ENCODE measurements at regions not wholly inside any gene's neighbourhood (a gene's known extent, or its start where the extent isn't known, plus 50 kb on each side); places are given as distances from the start of the nearest gene placed in this dataset.
A peak's percentile ranks its signal among the peaks of the same experiment; 100 is the strongest.
"Not testable (repeated sequence)": the region's sequence is repeated elsewhere in the genome, so short reads cannot be mapped to it uniquely, and the experiment has no call there.

DNA sequence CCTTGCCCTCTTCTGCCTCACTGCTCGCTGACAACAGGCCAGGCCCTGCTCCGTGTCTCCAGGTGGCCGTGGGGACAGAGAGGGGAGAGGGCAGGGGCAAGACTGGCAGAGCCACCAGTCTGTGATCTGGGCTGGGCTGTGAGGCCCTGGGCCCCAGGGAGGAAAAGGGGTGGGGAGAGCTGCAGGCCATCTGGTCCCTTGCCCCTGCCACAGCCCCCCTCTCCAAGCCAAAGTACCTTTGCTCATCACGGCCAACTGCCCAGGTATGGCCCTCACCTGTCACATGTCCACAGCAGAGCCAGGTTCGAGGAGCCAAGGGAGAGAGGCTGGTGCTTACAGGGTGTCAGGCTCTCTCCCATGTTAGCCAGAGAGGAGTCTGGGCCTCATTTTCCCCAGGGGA is 91.4 kb upstream of the LHX1 start:
- DNase-seq (ENCODE audit: low read depth in 2 of 2), result no peak

DNA sequence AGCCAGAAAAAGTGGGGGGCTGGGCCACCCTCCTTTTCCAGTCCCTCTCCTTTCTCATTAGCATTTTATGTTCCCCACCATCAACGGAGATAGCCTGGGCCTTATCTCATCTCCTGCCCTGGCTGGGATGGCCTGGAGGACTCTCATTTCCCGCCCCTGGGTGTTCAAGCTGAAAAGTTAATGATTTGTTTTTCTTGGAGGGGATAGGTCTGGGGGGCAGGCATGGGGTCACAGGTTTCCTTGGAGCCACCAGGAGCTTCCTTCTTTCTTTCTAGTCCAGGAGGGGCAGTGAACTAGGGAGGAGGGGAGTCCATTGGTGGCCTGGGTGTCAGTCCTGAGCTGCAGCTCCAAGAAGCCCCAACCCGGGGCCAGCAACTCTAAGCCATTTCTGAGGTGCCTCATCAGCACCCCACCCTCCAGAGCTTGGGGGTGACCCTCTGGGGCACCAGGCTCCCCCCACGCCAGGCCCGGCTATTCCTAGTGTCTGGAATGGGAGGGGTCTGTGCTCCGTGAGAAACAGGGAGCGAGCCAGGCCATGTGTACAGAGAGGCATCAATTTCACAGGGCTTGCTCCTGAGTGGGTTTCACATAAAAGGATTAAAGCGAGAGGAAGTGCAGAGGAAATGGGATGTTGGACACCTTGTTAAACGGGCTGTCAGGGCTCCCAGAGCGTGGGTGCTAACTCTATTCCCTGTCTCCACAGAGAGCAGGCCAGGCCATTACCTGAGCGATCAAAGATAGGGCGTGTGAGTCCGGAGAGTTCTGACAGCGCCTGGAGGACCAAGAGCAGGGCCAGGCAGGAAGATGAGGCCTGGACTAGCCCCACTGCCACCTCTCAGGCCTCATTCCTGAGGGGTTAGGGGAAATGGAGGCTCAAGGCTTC is 90.6 kb upstream of the LHX1 start:
- DNase-seq (ENCODE audit: low read depth in 2 of 2), result no peak

DNA sequence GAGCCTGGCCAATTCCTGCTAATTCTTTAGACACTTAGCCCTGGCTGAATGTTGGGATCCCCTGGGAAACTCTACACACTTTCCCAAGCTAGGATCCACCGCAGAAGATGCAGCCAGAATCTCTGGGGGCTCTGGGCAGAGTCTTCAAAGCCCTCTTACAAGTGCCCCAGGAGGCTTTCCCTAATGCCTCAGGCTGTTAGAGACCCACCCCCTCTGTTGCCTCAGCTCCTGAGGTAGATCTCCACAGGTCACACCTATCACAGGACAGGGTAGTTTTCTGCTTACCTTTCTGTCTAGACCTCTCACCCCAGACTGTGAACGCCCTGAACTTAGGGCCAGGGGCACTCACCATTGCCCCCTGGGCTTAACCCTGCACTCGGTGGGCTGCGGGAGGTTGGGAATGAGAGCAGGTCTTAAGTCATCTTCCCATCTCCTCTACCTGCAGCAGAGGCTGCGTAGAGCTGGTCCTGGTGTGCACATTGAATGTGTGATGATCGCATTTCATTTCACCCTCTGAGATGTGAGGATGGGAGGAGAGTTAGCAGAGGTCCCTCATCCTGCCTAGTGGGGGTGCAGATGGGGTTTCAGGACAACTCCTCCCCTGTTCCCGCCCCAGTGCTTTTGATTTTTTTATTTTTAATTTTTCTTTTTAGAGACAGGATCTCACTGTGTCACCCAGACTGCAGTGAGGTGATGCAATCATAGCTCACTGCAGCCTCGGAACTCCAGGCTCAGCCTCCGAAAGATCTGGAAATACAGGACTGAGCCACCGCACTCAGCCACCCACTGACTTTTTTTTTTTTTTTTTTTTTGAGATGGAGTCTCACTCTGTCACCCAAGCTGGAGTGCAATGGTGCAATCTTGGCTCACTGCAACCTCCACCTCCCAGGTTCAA is 89.0 kb upstream of the LHX1 start:
- no peak for DNase-seq (ENCODE audit: low read depth in 2 of 2)

DNA sequence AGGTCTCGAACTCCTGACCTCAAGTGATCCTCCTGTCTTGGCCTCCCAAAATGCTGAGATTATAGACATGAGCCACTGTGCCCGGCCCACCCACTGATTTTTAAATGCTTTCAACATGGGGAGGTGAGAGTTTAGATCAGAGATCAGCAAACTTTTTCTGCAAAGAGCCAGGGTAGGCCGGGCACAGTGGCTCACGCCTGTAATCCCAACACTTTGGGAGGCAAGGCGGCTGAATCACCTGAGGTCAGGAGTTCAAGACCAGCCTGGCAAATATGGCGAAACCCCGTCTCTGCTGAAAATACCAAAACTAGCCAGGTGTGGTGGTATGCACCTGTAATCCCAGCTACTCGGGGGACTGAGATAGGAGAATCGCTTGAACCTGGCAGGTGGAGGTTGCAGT is 88.3 kb upstream of the LHX1 start:
- DNase-seq (ENCODE audit: low read depth in 2 of 2), result not testable (repeated sequence)

DNA sequence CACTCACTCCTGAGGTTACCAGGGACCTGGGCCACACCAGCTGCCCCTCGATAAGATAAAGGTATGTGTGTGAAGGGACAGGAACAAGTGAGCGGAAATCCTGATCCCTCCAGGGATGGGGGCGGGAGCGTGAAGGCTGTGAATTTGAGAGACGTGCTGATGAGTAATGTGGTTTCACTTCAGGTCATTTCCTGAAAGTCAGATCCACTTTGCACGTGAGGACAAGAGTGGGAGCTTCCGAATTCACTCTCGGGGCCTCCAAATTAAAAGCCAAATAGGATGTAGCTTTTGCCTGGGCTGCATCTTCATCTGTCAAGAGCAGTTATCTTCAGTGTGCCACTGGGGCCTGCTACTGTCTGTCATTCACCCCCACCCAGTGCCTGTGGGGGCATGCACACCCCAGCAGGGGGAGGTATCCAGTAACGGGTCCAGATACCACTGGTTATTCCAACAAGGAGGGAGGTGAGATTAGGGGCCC is 87.4 kb upstream of the LHX1 start:
- DNase-seq (ENCODE audit: low read depth in 2 of 2), result peak; percentile 36 to 63

DNA sequence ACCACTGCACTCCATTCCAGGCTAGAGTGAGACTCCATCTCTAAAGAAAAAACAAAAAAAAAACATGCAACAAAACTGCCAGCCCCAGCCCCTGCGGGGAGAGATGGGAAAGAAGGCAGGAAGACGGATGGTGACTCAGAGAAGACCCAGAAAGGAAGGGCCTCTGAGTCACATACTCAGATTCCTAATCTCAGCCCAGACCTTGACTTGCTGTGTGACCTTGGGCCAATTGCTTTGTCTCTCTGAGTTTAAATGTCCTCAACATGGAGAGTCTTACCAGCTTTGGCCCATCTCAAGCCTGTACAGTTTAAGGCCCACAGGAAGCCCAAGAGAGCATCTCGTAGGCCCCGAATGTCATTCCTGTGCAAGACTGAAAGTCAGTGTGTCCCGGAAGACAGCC is 86.5 kb upstream of the LHX1 start:
- DNase-seq (ENCODE audit: low read depth in 2 of 2), result no peak

DNA sequence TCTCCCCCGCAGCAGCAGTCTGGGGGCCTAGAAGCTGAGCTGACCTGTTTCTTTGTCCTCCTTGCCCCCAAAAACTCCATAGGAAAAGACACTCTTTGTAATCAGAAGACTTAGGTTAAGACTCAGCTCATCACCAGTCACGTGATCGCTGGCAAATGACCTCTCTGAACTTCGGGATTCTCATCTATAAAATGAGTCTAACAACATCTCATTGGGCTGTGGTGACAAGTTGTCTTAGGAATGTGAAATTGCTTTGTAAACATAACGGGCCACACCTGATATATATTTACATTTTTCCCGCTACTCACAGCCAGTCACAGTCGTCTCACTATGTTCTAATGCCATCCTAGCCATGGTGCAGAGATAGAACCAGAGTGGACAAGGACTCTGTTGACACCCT is 86.0 kb upstream of the LHX1 start:
- DNase-seq (ENCODE audit: low read depth in 2 of 2), result no peak

DNA sequence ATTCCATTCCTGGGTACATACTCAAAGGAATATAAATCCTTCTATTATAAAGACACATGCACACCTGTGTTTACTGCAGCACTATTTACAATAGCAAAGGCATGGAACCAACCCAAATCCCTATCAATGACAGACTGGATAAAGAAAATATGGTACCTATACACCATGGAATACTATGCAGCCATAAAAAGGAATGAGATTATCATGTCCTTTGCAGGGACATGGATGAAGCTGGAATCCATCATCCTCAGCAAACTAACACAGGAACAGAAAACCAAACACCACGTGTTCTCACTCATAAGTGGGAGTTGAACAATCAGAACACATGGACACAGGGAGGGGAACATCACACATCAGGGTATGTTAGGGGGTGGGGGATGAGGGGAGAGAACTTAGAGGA is 84.8 kb upstream of the LHX1 start:
- DNase-seq (ENCODE audit: low read depth in 2 of 2), result not testable (repeated sequence)

DNA sequence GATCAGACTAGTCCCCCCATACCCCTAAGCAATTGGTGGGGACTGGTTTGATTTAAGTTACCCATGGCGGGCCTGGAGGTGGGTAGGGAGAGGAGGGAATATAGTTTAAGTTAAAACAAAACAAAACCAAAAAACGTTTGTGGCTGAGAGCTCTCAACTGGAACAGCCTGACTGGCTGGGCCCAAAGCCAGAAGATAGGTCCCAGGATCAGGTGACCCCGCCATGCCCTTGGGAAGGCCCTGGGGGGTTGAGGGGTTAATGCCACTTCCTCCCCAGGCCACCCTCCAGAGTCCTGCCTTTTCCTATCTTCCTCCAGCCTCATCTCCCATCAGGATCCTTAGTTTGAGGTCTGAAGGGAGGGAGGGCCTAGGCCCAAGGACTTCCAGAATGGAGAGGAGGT is 82.3 kb upstream of the LHX1 start:
- DNase-seq (ENCODE audit: low read depth in 2 of 2), result no peak

DNA sequence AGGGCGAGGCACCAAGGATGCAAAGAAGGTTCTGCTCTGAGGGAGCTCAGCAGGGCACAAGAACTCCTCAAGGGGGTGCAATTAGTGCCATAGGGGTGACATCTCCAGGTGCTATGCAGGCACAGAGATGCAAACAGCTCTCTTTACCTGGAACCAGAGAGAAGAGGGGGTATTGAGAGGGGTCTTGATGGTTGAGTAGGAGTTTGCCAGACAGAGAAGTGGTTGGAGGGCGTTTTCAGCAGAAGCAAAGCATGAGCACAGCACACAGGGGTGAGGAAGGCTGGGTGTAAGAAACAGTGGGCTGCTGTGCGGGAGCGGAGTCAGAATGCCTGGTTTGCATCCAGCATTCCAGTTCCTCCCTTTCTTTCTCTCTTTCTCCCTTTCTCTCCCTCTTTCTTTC is 81.8 kb upstream of the LHX1 start:
- DNase-seq (ENCODE audit: low read depth in 2 of 2), result no peak

DNA sequence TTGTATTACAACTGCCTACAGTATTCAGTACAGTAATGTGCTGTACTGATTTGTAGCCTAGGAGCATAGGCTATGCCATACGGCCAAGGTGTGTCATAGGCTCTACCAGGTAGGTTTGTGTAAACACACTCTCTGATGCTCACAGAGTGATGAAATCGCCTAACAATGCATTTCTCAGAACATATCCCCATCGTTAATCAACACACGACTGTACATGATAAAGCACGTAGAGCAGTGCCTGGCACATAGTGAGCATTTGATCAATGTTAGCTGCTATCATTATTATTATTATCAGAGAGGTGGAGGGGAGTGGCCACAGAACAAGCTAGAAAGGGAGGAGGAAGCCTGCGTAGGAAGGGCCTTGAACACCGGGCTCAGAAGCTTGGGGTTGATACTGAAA is 81.1 kb upstream of the LHX1 start:
- no peak for DNase-seq (ENCODE audit: low read depth in 2 of 2)

DNA sequence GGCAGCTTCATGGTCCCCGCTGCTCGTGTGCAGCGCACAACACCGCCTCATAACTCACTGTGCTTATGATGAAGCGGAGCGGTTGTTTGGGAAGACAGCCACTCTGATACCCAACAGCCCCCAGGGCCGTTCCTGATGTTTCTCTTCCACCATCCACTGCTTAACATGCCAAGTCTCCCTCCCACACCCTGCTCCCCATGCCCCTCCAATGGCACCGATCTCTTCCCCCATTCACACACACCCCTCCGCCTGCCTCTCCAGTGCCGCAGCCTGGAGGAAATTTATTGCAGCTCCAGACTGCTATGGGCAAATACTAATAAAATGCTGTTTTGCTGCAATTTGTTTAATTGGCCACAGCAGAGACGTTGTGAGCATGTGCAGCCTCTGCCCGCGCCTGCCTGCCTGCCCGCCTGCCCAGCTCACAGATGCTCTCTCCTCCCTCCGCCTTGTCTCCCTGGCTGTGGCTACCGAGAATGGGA is 80.3 kb upstream of the LHX1 start:
- DNase-seq (ENCODE audit: low read depth in 2 of 2), result no peak

DNA sequence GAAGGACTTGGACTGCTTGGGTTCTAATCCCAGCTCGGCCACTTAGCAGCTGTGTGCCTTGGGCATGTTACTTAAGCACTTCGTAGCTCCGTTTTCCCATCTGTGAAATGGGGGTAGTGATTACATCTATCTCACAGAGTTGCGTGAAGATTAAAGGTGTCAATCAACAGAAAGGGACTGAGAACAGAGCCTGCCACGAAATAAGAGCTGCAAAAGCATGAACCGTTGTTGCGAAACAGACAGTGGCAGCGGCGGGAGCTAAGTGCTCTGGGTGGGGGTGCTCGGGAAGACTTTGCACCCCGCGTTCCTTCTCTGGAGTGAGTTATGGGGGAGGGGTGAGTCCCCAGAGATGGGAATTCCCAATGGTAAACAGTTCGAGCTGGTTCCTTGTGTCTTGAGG is 79.6 kb upstream of the LHX1 start:
- DNase-seq (ENCODE audit: low read depth in 2 of 2), result no peak

DNA sequence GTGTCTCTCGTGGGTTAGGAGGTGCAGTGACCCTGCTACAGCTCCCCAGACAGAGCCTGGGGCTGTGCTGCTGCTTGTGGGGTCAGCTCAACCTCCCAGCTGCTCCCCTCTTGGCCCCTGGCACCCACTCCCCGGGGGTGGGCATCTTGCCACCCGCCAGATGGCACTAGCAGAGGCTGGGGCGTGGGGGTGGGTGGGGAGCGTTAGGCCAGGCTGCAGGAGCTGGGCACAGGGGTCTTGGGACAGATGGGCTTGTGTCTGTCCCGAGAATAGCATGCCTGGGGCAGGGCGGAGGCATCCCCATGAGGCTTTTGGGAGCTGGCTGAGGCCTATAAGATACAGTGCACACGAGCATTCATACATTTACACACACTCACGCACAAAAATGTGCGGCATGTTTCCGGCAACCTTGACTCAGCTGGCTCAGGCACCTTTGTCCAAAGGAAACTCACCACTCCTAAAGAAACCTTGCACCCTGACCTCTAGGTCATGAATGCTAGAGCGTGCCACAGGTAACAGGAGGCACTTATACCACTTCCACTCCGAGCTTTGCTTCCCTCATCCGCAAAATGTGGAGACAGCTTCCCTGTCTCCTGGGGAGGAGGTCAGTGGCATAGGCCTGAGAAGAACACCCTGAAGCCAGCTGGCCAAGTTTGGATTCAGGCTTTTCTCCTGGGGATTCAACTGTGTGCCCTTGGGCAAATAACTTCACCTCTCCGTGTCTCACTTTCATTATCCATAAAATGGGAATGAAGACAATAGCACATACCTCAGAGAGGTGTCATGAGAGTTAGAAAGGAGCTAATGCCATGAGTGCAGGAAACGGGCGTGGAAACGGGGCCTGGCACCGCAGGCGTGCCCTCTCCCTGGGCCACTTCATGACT is 78.9 kb upstream of the LHX1 start:
- DNase-seq (ENCODE audit: low read depth in 2 of 2), result no peak

DNA sequence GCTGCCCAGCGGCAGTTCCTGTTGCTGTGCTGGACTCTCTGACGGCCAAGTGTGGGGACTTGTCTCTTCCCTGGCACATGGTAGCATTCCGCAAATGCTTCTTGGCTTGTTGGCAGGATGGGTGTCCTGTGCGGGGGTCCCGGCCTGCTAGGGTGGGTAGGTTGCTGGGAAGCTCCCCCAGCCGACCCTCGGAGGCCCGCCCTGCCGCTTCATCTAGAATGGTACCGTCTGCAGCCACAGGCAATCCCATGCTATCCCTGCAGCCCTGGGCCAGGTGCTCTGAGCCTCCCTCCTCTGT is 78.3 kb upstream of the LHX1 start:
- no peak for DNase-seq (ENCODE audit: low read depth in 2 of 2)

DNA sequence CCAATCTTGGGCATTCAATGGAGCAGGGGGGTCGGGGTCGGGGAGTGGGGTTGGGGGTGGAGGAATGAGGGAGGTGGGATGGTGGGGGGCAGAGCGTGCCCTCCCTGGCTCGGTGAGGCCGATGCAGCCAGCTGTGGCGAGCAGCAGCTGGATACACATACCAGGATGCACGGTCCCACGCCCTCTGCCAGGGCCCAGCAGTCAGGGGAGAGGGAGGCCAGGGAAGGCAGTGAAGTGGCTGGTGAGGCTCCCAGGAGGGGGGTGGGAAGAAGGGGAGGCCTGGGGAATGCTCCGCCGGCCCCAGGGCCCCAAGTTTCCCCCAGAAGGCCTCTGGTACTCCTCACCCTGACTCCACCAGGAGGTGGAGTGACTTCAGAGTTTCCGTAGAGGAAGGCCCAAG is 77.6 kb upstream of the LHX1 start:
- DNase-seq (ENCODE audit: low read depth in 2 of 2), result no peak

DNA sequence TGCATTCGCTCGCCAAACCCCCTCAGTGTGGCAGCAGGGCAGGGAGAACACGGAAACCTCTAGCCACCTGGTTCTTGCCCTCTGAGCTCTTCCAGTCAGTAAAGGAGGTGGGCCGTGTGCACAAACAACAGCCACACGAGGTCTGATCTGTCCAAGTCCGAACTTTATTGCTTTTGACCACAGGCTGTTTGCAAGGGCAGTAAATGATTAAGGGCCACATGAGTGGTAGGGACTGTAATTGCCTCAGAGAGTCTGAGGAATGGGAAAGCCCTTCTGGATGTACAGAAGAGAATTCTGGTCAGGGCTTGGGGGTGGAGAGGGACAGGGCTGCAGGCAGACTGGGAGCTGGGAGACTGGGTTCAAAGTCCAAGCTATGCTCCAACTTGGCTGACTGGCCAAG is 75.7 kb upstream of the LHX1 start:
- no peak for DNase-seq (ENCODE audit: low read depth in 2 of 2)

DNA sequence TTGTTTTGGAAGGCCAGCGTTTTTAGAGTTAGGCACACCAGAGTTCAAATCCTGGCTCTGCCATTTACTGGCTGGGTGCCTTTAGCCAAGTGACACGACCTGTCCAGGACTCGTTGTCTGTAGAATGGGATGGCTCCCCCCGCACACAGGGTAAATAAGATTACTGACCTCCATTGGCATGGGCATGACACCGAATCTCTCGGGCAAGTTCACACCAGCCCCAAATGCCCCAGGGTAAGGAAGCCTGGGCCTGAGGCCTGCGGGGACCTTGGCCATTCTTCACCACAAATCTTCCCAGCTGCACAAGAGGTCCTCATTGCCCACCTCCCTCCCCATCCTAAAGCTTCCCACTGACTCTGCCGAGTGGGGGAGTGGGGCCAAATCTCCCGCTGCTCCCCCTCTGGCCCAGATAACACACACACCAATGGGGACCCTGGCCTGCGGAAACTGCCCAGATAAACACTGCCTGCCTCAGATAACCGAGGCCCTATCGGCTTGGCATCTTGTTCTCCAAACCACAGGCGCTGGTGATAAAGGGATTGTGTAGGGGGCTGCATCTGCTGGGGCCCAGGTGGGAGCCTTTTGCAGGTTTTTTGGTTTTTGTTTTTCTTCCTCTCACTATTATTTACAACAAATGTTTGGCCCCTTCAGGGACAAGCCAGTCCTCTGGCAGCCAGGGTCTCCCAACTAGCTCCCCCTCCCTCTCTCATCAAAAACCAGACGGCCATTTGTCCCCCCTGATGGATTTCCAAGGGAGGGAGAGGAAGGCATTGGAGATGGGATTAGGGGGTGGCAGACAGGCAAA is 75.0 kb upstream of the LHX1 start:
- no peak for DNase-seq (ENCODE audit: low read depth in 2 of 2)

DNA sequence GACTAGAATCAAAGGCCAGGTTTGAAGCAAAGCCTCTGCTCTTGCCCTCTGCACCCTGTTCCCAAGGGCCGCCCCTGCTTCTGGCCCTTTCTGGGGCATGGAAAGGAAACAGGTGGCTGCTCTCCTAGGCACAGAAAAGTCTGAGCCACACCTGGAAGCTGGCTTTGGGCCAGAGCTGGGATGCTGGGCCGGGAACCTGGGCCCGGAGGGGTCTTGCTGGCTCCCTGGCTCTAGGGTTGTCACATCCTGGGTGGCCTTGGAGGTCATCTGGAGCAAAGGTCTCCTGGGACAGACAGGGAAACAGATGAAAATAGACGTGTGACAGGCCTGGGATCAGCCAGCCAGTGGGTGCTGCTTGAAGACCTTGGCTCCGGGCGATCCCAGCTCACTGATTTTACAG is 74.1 kb upstream of the LHX1 start:
- no peak for DNase-seq (ENCODE audit: low read depth in 2 of 2)

DNA sequence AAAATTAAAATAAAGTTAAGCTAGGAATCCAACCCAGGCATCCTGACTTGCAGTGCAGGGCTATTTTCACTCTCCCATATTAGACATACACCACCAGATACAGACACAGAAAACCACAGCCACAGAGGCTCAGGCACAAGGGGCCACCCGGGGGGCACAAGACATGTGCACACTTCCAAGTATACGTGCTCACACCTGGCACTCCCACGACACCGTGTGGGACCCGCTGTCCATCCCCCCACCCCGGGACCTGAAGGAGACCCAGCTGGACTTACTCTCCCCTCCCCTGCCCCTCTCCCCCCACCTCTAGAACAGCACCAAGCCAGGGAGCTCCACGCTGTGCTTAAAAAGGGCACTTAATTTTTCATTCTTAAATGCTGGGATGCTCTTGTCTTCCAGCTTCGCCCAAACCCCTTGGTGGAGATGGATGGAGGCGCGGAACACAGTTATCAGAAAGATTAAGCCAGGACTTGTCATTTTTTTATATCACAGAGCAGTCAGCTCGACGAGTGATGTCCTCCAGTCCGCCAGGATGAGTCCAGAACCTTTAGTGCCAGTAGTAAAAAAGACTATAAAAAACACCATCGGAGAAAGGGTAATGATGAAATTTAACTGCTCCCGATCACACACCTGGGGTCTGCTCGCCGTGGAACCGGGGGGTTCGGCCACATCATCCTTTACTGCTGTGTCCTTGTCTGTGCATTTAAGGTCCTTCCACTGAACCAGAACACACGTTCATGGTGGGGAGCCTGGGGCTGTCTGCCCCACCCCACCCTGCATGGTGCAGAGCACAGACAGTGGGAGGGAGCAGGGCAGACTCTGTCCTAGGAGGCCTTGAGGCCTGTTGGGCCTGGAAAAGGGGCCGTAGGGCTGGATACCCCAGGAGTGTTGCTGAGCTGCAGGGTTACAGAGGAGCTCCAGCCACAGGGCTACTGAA is 73.3 kb upstream of the LHX1 start:
- DNase-seq (ENCODE audit: low read depth in 2 of 2), result no peak
